Astrocyte (in vitro differentiated cells and primary cell): ENCODE measurements at regions not wholly inside any gene's neighbourhood (a gene's known extent, or its start where the extent isn't known, plus 50 kb on each side); places are given as distances from the start of the nearest gene placed in this dataset.

Experiments
- CTCF ChIP-seq: IDR thresholded peaks from 2 replicates; pipeline ENCODE4 v1.5.1; 2011; ENCODE audit warnings: low read depth, mild to moderate bottlenecking, inconsistent platforms, low read length, moderate library complexity; ENCODE audit not compliant: insufficient read depth
- EZH2 ChIP-seq: IDR thresholded peaks from 2 replicates; pipeline ENCODE4 v1.6.1; 2012; ENCODE audit warnings: mild to moderate bottlenecking, low read length, inconsistent platforms; ENCODE audit not compliant: insufficient read depth

GRCh38 chr4:120293341-120293740 is 226.7 kb upstream of the MAD2L1 start:
- TF ChIP-seq CTCF (no peak), EZH2 (no peak)
